ENCODE measurements at regions not wholly inside any gene's neighbourhood (a gene's known extent, or its start where the extent isn't known, plus 50 kb on each side); places are given as distances from the start of the nearest gene placed in this dataset.

DNA sequence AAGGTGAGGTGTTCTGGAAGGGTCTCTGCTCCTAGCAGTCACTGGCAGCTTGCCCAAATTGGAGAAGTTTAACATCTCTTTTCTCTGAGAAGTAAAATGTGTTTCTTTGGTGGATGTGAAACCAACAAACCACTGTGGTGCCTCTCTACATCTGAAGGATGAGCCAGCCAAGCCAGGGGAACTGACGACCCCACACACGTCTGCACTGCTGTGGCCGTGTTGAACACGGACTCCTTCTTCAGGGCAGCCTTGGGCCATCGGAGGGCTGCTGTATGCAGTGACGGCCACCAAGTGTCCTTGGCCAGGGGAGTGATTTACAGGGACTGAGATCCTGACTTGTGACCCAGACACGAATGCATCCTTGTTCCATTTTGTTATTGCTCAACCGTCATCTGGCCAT lies 207.8 kb downstream of the ACKR3 start:
- TF ChIP-seq CTCF (IDR thresholded peaks at IDR 0.05): no peak
- TF ChIP-seq POLR2A (IDR thresholded peaks at IDR 0.05): no peak
